GM19372 (cell line): ENCODE measurements at regions not wholly inside any gene's neighbourhood (a gene's known extent, or its start where the extent isn't known, plus 50 kb on each side); places are given as distances from the start of the nearest gene placed in this dataset.
A peak's percentile ranks its signal among the peaks of the same experiment; 100 is the strongest.
"Not testable (repeated sequence)": the region's sequence is repeated elsewhere in the genome, so short reads cannot be mapped to it uniquely, and the experiment has no call there.

Experiments used
- ATAC-seq: cut with Tn5 transposase; IDR thresholded peaks from one replicate; pipeline ENCODE4 v1.9.1; 2021; ENCODE audit warnings: mild to moderate bottlenecking, low read depth, moderate library complexity; ENCODE audit not compliant: unreplicated experiment

DNA sequence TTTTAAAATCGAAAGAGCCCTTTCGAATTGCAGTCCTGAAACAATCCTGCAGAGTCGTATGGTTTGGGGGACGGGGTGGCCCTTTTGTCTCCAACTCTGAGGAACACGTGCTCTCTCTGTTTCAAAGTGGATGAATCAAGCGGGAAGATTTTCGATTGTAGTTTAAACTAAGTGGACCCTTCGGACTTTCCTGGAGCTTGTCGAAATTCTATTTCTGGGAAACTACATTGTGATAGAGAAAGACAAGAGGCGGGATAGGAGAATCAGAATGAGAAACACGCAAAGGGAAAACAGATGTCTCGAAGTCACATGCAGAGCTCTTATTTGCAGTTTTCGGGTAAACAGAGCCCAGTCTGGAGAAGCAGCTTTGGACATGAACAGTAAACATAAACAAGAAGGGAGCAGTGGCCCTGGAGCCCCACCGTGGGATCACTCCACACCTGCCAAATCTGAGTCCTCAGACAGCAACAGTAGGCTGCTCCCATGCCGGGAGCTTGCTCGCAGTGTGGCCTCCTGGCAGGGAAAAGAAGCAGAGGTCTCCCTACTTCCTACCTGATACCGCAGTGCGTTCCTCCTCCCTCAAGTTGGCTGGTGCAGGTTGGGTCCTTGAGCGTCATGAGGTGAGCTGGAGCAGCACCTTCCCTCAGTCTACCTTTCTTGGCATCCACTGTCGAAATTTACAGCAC is 202.4 kb downstream of the SLC4A3 start:
- ATAC-seq, result no peak

GRCh38 chr2:219830353-219830738 is 202.9 kb downstream of the SLC4A3 start:
- ATAC-seq, result no peak

DNA sequence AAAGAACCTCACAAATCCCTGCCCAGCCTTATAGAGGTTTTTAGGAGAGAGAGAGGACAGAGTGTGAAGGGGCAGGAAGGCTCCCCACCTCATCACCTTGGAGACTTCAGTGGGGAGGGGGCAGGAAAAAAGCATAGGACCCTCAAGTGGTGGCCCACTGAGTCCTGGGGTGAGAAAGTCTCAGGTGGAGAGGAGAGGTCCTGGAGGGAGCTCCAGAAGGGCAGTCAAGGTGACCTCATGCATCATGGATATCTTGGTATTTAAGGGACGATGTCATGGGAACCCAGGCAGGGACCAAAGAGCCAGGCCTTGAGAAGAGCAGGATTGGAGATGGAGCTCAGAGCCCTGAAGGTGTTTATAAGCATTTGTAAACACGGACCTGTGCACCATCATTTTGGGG is 204.5 kb downstream of the SLC4A3 start:
- no peak for ATAC-seq

- no peak for ATAC-seq
These were observed 205.5 kb downstream of the SLC4A3 start for GRCh38 chr2:219832904-219833303.

DNA sequence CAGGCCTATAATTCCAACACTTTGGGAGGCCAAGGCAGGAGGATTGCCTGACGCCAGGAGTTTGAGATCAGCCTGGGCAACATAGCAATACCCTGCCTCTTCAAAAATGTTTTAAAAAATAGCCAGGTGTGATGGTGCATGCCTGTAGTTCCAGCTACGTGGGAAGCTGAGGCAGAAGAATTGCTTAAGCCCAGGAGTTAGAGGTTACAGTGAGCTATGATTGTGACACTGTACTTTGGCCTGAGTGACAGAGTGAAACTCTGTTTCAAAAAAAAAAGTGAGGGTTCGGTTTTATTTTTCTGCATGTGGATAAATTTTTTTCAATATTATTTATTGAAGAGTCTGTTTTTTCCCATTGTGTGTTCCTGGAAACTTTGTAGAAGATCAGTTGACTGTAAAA is 208.1 kb downstream of the SLC4A3 start:
- ATAC-seq, result no peak

DNA sequence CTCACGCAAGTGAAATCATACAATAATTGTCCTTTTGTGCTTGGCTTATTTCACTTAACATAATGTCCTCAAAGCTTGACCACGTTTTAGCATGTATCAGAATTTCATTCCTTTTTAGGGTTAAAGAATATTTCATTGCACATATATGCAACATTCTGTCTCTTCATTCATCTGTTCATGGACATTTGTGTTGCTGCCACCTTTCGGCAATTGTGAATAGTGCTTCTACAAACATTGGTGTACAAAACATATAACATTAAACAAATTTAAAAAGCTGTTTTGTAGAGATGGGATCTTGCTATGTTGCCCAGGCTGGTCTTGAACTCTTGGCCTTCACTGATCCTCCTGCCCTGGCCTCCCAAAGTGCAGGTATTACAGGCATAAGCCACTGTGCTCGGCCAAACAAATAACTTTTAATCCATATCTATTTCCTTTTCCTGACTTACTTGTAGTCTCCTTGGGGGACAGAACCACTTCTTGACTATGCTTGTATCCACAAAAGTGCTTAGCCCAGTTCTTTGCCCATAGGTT is 209.3 kb downstream of the SLC4A3 start:
- no peak for ATAC-seq

- ATAC-seq, result peak; percentile 74
These were observed 217.1 kb downstream of the SLC4A3 start for GRCh38 chr2:219844401-219845091.

- no peak for ATAC-seq
These were observed 221.5 kb downstream of the SLC4A3 start for GRCh38 chr2:219848882-219849281.

DNA sequence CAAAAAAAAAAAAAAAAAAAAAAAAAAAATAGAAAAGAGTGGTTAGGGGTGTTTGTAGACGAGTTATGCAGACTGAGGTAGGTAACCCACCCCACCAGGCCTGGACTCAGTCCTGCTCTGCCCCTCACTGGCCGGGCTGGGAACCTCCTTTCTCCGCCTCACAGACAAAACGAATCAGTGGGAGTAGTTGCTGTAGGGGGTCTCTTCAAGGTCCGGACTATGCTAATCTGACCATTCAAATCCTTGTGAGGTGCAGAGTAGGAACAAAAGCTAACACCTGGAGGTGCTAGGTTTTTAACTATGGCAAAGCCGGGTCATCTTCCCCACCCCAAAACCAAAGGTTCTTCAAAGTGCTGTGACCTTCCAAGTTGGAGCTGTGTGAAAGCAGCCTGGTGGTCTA is 223.7 kb downstream of the SLC4A3 start:
- ATAC-seq, result no peak

DNA sequence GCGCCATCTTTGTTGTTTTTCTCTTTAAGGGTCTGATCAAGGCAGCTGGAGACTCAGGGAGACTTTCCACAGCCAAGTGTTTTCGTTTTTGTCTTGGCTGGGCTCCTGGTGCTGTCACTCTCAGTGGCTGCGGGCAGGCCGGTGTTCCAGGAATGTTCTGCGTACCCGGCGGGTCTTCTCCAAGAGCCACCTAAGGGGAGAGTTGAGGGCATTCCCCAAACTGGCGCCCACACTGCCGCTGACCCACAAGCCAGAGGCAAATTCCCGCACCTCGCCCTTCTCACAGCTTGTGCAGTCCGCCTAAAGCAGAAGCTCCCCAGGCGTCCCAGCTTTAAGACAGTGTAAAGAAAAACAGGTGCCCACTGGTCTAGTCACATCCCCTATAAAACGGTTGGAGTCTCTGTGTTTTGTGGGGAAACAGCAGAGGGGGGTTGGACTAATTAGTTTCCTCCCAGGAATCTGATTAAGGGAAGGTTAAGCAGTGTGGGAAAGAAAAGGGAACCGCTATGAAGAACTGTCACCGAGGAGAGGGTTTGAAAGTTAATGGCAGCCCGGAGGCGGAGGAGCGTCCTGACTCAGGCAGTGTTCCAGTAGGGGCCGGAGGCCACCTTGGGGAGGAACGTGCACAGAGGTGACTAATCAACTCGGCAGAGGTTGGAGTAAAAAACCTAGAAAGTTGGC is 224.5 kb downstream of the SLC4A3 start:
- no peak for ATAC-seq

GRCh38 chr2:219852626-219853025 is 225.2 kb downstream of the SLC4A3 start:
- no peak for ATAC-seq

GRCh38 chr2:219856602-219857001 is 229.2 kb downstream of the SLC4A3 start:
- ATAC-seq, result no peak

- no peak for ATAC-seq
These were observed 230.3 kb downstream of the SLC4A3 start for GRCh38 chr2:219857751-219858150.

GRCh38 chr2:219861307-219861706 is 233.9 kb downstream of the SLC4A3 start:
- no peak for ATAC-seq

DNA sequence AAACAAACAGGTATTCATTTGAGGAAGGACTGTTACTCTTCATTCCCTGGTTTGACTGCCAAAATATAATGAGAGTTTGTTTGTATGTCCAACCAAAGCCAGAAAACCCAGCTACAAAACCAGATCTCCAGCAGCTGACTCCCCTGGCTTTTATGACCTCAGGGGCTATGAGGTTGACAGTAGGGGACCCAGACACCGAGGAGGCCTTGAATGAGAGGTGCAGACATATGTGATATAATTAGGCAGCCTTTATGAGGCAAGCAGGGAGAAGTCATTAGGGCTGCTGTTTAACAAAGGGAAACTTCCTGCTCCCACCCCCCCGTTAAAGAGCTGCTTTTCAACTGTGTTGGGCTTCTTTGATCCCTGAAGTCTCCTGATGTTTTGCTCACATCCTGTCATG is 236.7 kb downstream of the SLC4A3 start:
- no peak for ATAC-seq

DNA sequence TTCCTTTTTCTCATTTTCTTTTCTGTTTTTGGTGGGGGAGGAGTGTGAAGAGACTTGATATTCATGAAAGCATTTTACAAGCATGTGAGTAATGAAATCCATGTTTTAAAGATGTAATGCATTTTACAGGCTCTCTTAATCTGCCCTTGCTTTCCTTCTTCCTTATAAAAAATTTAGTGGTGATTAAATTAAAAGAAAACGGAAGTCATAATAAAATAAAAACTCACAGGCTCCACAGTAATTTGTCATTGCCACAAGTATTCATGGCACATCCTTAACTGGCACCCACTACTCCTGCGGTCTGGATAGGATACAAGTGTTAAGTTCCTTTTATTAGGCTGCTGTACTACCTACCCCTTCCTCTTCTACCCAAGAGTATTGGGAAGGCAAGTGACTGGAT is 241.2 kb downstream of the SLC4A3 start:
- ATAC-seq, result no peak

DNA sequence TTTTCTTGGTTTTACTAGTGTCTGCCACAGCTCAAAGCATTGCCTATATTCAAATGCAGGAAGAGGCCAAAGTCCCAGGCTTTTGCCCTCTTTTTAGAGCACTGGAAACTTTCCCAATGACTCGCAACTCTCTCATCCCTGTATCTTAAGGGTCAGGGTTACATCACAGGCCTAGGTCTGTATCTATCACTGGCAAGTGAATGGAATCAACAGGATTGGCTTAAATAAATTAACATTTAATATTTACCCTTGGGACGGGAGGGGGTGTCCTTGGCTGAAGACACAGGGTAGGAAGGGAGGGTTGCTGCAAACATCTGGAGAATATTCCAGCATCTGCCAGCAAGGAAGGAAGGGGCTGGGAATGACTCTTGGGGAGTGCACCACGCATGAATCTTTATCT is 242.6 kb downstream of the SLC4A3 start:
- ATAC-seq, result no peak

DNA sequence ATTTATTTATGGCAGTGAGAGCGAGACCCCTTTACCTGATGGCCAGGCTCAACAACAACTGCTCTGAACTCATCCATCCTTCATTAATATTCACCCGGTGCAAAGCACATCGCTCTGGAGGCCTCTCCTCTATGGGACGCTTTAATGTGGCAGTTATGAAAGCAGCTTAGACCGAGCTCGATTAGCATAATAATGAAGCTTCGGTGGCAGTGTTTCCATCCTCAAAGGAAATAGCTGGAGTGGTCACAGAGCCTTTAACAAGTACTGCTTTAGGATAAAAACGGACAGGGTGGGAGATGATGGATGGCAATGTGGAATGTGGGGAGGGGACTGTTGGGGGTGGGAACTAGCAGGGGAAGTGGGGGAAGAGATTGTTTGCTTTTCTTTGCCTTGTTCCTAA is 243.9 kb downstream of the SLC4A3 start:
- ATAC-seq, result no peak

- no peak for ATAC-seq
These were observed 247.6 kb downstream of the SLC4A3 start for GRCh38 chr2:219875036-219875435.

DNA sequence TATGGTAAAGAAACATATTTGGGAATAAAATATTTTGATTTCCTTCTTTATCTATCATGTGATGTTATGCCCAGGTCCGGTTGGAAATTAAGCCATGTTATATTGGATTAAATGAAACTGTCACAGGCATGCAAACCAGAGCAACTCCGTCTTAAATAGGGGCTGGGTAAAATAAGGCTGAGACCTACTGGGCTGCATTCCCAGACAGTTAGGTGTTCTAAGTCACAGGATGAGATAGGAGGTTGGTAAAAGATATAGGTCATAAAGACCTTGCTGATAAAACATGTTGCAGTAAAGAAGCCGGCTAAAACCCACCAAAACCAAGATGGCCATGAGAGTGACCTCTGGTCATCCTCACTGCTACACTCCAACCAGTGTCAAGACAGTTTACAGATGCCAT is 248.6 kb downstream of the SLC4A3 start:
- not testable (repeated sequence) for ATAC-seq

GRCh38 chr2:219876931-219877330 is 249.5 kb downstream of the SLC4A3 start:
- no peak for ATAC-seq

DNA sequence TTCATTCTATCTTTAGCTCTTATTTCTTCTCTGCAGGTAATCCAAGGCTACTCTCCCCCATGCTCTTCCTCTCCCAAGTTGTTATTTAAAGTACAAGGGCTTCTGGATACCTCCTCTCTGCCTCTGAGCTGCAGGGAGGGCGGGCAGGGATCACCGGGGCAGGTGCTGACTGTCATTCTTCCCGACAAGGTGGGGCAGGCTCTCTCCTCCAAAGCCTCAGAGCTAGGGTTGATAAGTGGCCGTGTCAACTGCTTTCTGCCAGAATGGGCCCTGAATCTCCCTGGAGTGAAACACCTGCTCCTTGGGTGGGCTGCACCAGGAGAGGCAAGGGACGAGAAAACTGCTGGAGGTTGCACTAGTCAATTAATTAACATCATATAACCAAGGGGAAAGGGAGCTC is 250.3 kb downstream of the SLC4A3 start:
- ATAC-seq, result no peak
